ENCODE measurements at regions not wholly inside any gene's neighbourhood (a gene's known extent, or its start where the extent isn't known, plus 50 kb on each side); places are given as distances from the start of the nearest gene placed in this dataset.

GRCh38 chr9:107712390-107712789, 222.8 kb upstream of the KLF4 start:
- TF ChIP-seq CTCF (IDR thresholded peaks at IDR 0.05; ENCODE audit: insufficient read depth, low read depth, low read length) (no peak), EZH2 (IDR thresholded peaks at IDR 0.05; ENCODE audit: insufficient read depth, low read length) (no peak)

All from astrocyte (in vitro differentiated cells and primary cell).